K562 (cell line): ENCODE measurements at regions not wholly inside any gene's neighbourhood (a gene's known extent, or its start where the extent isn't known, plus 50 kb on each side); places are given as distances from the start of the nearest gene placed in this dataset.

ENCODE experiments used
- ATAC-seq: fragments of 200-7000 bp; cut with Tn5 transposase; 3 replicates; pipeline ENCODE4 v1.9.1; 2020; ENCODE audit warnings: moderate library complexity
- BruUV-seq: library from RNA; stranded (reverse); fragments of 400-500 nt; replicated peaks from 2 replicates; lab custom pipeline; 2021; lab: Mats Ljungman, UMichigan
- CTCF ChIA-PET: fragments of 300-600 bp; formaldehyde crosslinking; extraction: SDS; loops from one replicate; lab custom pipeline; 2021; ENCODE audit warnings: low intra/inter-chr PET ratio; lab: Yijun Ruan, JAX
- POLR2A ChIA-PET: fragments of 300-600, 350-650 bp; sonication (Branson Sonifier 250); formaldehyde crosslinking; extraction: SDS; loops from one replicate; lab custom pipeline; 2021; ENCODE audit warnings: antibody characterized with exemption, inconsistent platforms; lab: Yijun Ruan, JAX
- DNase-seq, 4 experiments: peaks; one replicate each; pipeline versions ENCODE4 v3.0.0 to v3.0.0-alpha.2; 2011 to 2018; ENCODE audit warnings: low spot score in 3 of 4, mixed read lengths in 3 of 4; ENCODE audit errors: extremely low read depth in 1 of 4
- FAIRE-seq: peaks from 2 replicates; lab custom pipeline; 2011; peaks lifted over from hg19 to GRCh38; lab: Jason Lieb, UNC
- H2AFZ ChIP-seq: 2 replicates; pipeline ENCODE4 v1.6.0; 2011; ENCODE audit warnings: low read depth, low read length, control low read depth, inconsistent platforms
- H3K27ac ChIP-seq: fragments of 200-600 bp; 3 replicates; pipeline ENCODE4 v1.8.0; 2011; ENCODE audit warnings: low read depth, mild to moderate bottlenecking, control low read depth, inconsistent platforms, low read length, moderate library complexity, mixed read lengths; ENCODE audit errors: extremely low read depth
- H3K27me3 ChIP-seq, 2 experiments: fragments of 300-600 bp in 1 of 2; 2 replicates in 1 of 2; 3 replicates in 1 of 2; pipeline versions ENCODE4 v1.6.0 to v1.8.0; 2011; ENCODE audit warnings: inconsistent platforms in 2 of 2, low read length in 2 of 2, mild to moderate bottlenecking in 1 of 2, mixed read lengths in 1 of 2, moderate library complexity in 1 of 2; ENCODE audit not compliant: control insufficient read depth in 2 of 2, insufficient read depth in 2 of 2
- H3K36me3 ChIP-seq: fragments of 300-600 bp; 3 replicates; pipeline ENCODE4 v1.8.0; 2011; ENCODE audit warnings: mild to moderate bottlenecking, low read length, inconsistent platforms; ENCODE audit not compliant: control insufficient read depth, insufficient read depth
- H3K4me1 ChIP-seq, 2 experiments: fragments of 200-600 bp in 1 of 2; replicated peaks in 1 of 2; 2 replicates in 1 of 2; 3 replicates in 1 of 2; pipeline versions ENCODE4 v1.5.1 to v1.8.0; 2011; ENCODE audit warnings: inconsistent platforms in 2 of 2, low read length in 2 of 2, mild to moderate bottlenecking in 1 of 2, mixed read lengths in 1 of 2, moderate library complexity in 1 of 2; ENCODE audit not compliant: control insufficient read depth in 2 of 2, insufficient read depth in 2 of 2
- H3K4me2 ChIP-seq: 2 replicates; pipeline ENCODE4 v1.6.1; 2011; ENCODE audit warnings: low read length, control low read depth, inconsistent platforms, mixed read lengths; ENCODE audit not compliant: insufficient read depth
- H3K4me3 ChIP-seq: fragments of 200-600 bp; sonication (generic), shearing (Covaris generic); 2 replicates; pipeline ENCODE4 v1.5.1; 2016; ENCODE audit warnings: control low read depth, inconsistent platforms
- H3K79me2 ChIP-seq: fragments of 200-600 bp; 3 replicates; pipeline ENCODE4 v1.8.0; 2011; ENCODE audit warnings: low read length, inconsistent platforms; ENCODE audit not compliant: control insufficient read depth, insufficient read depth
- H3K9ac ChIP-seq, 2 experiments: 2 replicates each; pipeline versions ENCODE4 v1.6.0 to v1.6.1; 2011; ENCODE audit warnings: low read depth in 2 of 2, low read length in 2 of 2, control low read depth in 1 of 2, inconsistent platforms in 1 of 2, mild to moderate bottlenecking in 1 of 2, mixed read lengths in 1 of 2; ENCODE audit not compliant: insufficient read depth in 1 of 2
- H3K9me1 ChIP-seq: one replicate; pipeline ENCODE4 v1.6.0; 2011; ENCODE audit warnings: inconsistent platforms, mild to moderate bottlenecking, low read length, moderate library complexity; ENCODE audit not compliant: control insufficient read depth, insufficient read depth
- H3K9me3 ChIP-seq: replicated peaks from 2 replicates; pipeline ENCODE4 v1.5.1; 2011; ENCODE audit warnings: low read depth, low read length, inconsistent platforms; ENCODE audit not compliant: control insufficient read depth, insufficient read depth
- H4K20me1 ChIP-seq: replicated peaks from 2 replicates; pipeline ENCODE4 v1.6.1; 2011; ENCODE audit warnings: low read length, inconsistent platforms, mixed read lengths; ENCODE audit not compliant: control insufficient read depth, insufficient read depth
- ATF1 ChIP-seq, 2 experiments: fragments of 450-650 bp in 1 of 2; IDR thresholded peaks; 2 replicates each; pipeline ENCODE4 v1.6.1; 2016; ENCODE audit warnings: missing compliant biosample characterization in 1 of 2, missing genetic modification characterization in 1 of 2
- CHD1 ChIP-seq: fragments of 200-600 bp; sonication (generic); IDR thresholded peaks from one replicate; pipeline ENCODE4 v1.6.1; 2012; ENCODE audit warnings: mild to moderate bottlenecking, moderate library complexity, low read length, inconsistent platforms
- DEAF1 ChIP-seq: fragments of 450-650 bp; formaldehyde crosslinking; IDR thresholded peaks from 2 replicates; pipeline ENCODE4 v1.4.0; 2020; ENCODE audit warnings: mild to moderate bottlenecking, moderate library complexity
- HCFC1 ChIP-seq: IDR thresholded peaks from 2 replicates; pipeline ENCODE4 v1.6.1; 2012; ENCODE audit warnings: low read depth, low read length, improper control_type of control experiment
- HNRNPK ChIP-seq: fragments of 200-400 bp; formaldehyde crosslinking; IDR thresholded peaks from one replicate; pipeline ENCODE4 v1.6.1; 2018; ENCODE audit warnings: mild to moderate bottlenecking, low read depth, low read length; ENCODE audit not compliant: poor library complexity, severe bottlenecking
- PHB2 ChIP-seq: fragments of 450-650 bp; IDR thresholded peaks from 2 replicates; pipeline ENCODE4 v1.6.1; 2017; ENCODE audit warnings: low read depth
- PHF20 ChIP-seq: fragments of 450-650 bp; IDR thresholded peaks from 2 replicates; pipeline ENCODE4 v1.6.1; 2018; ENCODE audit not compliant: partially characterized antibody
- POLR2G ChIP-seq: fragments of 200-400 bp; formaldehyde crosslinking; IDR thresholded peaks from 2 replicates; pipeline ENCODE4 v1.6.1; 2017; ENCODE audit warnings: low read depth, mild to moderate bottlenecking, antibody characterized with exemption, low read length, moderate library complexity
- RBM22 ChIP-seq: fragments of 200-400 bp; formaldehyde crosslinking; IDR thresholded peaks from 2 replicates; pipeline ENCODE4 v1.6.1; 2018; ENCODE audit warnings: low read length, low read depth; ENCODE audit not compliant: poor library complexity, severe bottlenecking
- ZNF780A ChIP-seq: fragments of 250-450 bp; sonication (Bioruptor Pico); IDR thresholded peaks from 2 replicates; pipeline ENCODE4 v1.5.0; 2021; ENCODE audit warnings: mild to moderate bottlenecking
- WGBS: fragments of 100-300 bp; shearing (Covaris generic); methylation state at CpG from one replicate; pipeline ENCODE4 v1.1.6; 2016; ENCODE audit warnings: low coverage, mixed read lengths; ENCODE audit not compliant: insufficient coverage; ENCODE audit errors: missing lambda C conversion rate; 5-methylcytosine and 5-hydroxymethylcytosine counted together
- in situ Hi-C: fragments of 300-500 bp; cut with MboI; formaldehyde crosslinking; loops from 4 replicates; pipeline ENCODE4 v1.15.0; 2018; ENCODE audit warnings: inconsistent platforms, mixed read lengths
- intact Hi-C: fragments of 100-400 bp; cut with micrococcal nuclease; formaldehyde crosslinking; loops from 2 replicates; pipeline ENCODE4 v1.14.2; 2022

- H3K79me2 ChIP-seq = no peaks in the 10 kb centered on the region
- TF ChIP-seq DEAF1 (CRISPR knock-in tag) = no peak
- TF ChIP-seq HCFC1 = no peak
- TF ChIP-seq, all 486 proteins: peak for 0
- no peak for FAIRE-seq
- no peak overlapping the region for H3K4me3 ChIP-seq
- no peaks in the 10 kb centered on the region for H3K9me3 ChIP-seq
- no peaks in the 10 kb centered on the region for H3K36me3 ChIP-seq
- H3K4me1 ChIP-seq = no peaks in the 10 kb centered on the region
- no TSS peak for BruUV-seq
- WGBS = 0% methylated on average over 12 of the region's 12 CpGs
- H3K27me3 ChIP-seq = peaks cover 0 to 10% of the 10 kb centered on the region in 2 experiments; a peak in 2 of 5 replicates
- no peaks in the 10 kb centered on the region for H4K20me1 ChIP-seq
- POLR2A ChIA-PET = no interaction called here
- H2AFZ ChIP-seq = no peak overlapping the region
- H3K27ac ChIP-seq = no peak overlapping the region
- in situ Hi-C loops (no loop called here), intact Hi-C loops (no loop called here)
- no peak for DNase-seq
- ATAC-seq = no peak
- H3K9me1 ChIP-seq = no peaks in the 10 kb centered on the region
- no peak overlapping the region for H3K4me2 ChIP-seq
- H3K9ac ChIP-seq = no peak overlapping the region
- CTCF ChIA-PET = no interaction called here
These were observed 144.9 kb upstream of the ADARB2 start for GRCh38 chr10:1882180-1882579.

- Histone ChIP-seq H4K20me1 (no peaks in the 10 kb centered on the region), H3K27ac (no peak overlapping the region), H2AFZ (no peak overlapping the region), H3K27me3 (peaks cover 0 to 10% of the 10 kb centered on the region in 2 experiments; a peak in 2 of 5 replicates), H3K79me2 (no peaks in the 10 kb centered on the region), H3K4me1 (no peaks in the 10 kb centered on the region), H3K9me3 (no peaks in the 10 kb centered on the region), H3K4me3 (no peak overlapping the region), H3K36me3 (no peaks in the 10 kb centered on the region), H3K9ac (no peak overlapping the region), H3K9me1 (no peaks in the 10 kb centered on the region), H3K4me2 (no peak overlapping the region)
- ChIA-PET CTCF (no interaction called here), POLR2A (no interaction called here)
- FAIRE-seq (no peak), ATAC-seq (no peak), DNase-seq (no peak)
- 0% methylated on average over 12 of the region's 12 CpGs for WGBS
- no TSS peak for BruUV-seq
- TF ChIP-seq POLR2G (no peak), HNRNPK (no peak), PHF20 (no peak), PHB2 (no peak), ZNF780A (CRISPR knock-in tag) (no peak), ATF1 (CRISPR knock-in tag; IDR thresholded peaks at IDR 0.05) (no peak), ATF1 (tag; IDR thresholded peaks at IDR 0.05) (no peak), RBM22 (no peak), CHD1 (no peak)
- intact Hi-C loops (no loop called here), in situ Hi-C loops (no loop called here)
These were observed 144.3 kb upstream of the ADARB2 start for GRCh38 chr10:1881636-1882035.
